ENCODE measurements at regions not wholly inside any gene's neighbourhood (a gene's known extent, or its start where the extent isn't known, plus 50 kb on each side); places are given as distances from the start of the nearest gene placed in this dataset.

DNA sequence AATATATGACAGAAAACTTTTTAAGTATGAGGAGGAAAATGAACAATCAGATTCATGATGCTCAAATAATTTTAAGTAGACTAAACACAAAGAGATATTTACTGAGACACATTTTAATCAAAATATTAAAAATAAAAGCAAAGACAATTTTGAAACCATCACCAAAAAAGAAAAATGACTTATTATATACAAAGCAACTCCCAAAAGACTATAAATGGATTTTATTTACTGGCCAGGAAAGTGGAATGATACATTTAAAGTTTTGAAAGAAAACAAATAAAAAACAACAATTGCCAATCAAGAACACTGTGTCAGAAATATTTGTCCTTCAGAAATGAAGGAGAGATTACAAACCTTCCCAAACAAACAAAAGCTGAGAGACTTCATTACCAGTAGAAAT is 968.5 kb upstream of the CELF4 start:
- TF ChIP-seq EZH2phosphoT487 (IDR thresholded peaks at IDR 0.05; ENCODE audit: unreplicated experiment) (no peak), JUNB (IDR thresholded peaks at IDR 0.05; ENCODE audit: unreplicated experiment) (no peak), EZH2 (IDR thresholded peaks at IDR 0.05; ENCODE audit: low read depth, unreplicated experiment) (no peak), POLR2AphosphoS5 (IDR thresholded peaks at IDR 0.05; ENCODE audit: low read depth) (no peak)
- TF ChIP-seq, protein P1, sequence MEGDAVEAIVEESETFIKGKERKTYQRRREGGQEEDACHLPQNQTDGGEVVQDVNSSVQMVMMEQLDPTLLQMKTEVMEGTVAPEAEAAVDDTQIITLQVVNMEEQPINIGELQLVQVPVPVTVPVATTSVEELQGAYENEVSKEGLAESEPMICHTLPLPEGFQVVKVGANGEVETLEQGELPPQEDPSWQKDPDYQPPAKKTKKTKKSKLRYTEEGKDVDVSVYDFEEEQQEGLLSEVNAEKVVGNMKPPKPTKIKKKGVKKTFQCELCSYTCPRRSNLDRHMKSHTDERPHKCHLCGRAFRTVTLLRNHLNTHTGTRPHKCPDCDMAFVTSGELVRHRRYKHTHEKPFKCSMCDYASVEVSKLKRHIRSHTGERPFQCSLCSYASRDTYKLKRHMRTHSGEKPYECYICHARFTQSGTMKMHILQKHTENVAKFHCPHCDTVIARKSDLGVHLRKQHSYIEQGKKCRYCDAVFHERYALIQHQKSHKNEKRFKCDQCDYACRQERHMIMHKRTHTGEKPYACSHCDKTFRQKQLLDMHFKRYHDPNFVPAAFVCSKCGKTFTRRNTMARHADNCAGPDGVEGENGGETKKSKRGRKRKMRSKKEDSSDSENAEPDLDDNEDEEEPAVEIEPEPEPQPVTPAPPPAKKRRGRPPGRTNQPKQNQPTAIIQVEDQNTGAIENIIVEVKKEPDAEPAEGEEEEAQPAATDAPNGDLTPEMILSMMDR (conservative IDR thresholded peaks at IDR 0.05; ENCODE audit: low read depth in 2 of 2) = no peak
- TF ChIP-seq, protein P2, sequence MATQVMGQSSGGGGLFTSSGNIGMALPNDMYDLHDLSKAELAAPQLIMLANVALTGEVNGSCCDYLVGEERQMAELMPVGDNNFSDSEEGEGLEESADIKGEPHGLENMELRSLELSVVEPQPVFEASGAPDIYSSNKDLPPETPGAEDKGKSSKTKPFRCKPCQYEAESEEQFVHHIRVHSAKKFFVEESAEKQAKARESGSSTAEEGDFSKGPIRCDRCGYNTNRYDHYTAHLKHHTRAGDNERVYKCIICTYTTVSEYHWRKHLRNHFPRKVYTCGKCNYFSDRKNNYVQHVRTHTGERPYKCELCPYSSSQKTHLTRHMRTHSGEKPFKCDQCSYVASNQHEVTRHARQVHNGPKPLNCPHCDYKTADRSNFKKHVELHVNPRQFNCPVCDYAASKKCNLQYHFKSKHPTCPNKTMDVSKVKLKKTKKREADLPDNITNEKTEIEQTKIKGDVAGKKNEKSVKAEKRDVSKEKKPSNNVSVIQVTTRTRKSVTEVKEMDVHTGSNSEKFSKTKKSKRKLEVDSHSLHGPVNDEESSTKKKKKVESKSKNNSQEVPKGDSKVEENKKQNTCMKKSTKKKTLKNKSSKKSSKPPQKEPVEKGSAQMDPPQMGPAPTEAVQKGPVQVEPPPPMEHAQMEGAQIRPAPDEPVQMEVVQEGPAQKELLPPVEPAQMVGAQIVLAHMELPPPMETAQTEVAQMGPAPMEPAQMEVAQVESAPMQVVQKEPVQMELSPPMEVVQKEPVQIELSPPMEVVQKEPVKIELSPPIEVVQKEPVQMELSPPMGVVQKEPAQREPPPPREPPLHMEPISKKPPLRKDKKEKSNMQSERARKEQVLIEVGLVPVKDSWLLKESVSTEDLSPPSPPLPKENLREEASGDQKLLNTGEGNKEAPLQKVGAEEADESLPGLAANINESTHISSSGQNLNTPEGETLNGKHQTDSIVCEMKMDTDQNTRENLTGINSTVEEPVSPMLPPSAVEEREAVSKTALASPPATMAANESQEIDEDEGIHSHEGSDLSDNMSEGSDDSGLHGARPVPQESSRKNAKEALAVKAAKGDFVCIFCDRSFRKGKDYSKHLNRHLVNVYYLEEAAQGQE (IDR thresholded peaks at IDR 0.05; ENCODE audit: unreplicated experiment) = no peak

All from GM23338 (cell line).